H9 (cell line): ENCODE measurements at regions not wholly inside any gene's neighbourhood (a gene's known extent, or its start where the extent isn't known, plus 50 kb on each side); places are given as distances from the start of the nearest gene placed in this dataset.

Experiments used
- DNase-seq: peaks from one replicate; pipeline ENCODE4 v3.0.0-alpha.2; 2017
- H2AFZ ChIP-seq: one replicate; pipeline ENCODE4 v1.6.1; 2013; ENCODE audit warnings: mild to moderate bottlenecking, low read length, control low read depth, moderate library complexity
- H2AK5ac ChIP-seq: 2 replicates; pipeline ENCODE4 v1.6.1; 2013; ENCODE audit warnings: low read length, control low read depth, mixed read lengths; ENCODE audit not compliant: insufficient read length
- H2BK120ac ChIP-seq: one replicate; pipeline ENCODE4 v1.6.1; 2013; ENCODE audit warnings: low read depth, mild to moderate bottlenecking, low read length, control low read depth, inconsistent platforms; ENCODE audit not compliant: poor library complexity, severe bottlenecking
- H2BK12ac ChIP-seq: 2 replicates; pipeline ENCODE4 v1.6.1; 2013; ENCODE audit warnings: low read length, control low read depth, mixed read lengths, low read depth; ENCODE audit not compliant: insufficient read length
- H2BK15ac ChIP-seq: 2 replicates; pipeline ENCODE4 v1.6.1; 2013; ENCODE audit warnings: low read depth, low read length, control low read depth
- H2BK20ac ChIP-seq: one replicate; pipeline ENCODE4 v1.6.1; 2013; ENCODE audit warnings: low read depth, mild to moderate bottlenecking, low read length, control low read depth, inconsistent platforms; ENCODE audit not compliant: poor library complexity, severe bottlenecking
- H2BK5ac ChIP-seq: 2 replicates; pipeline ENCODE4 v1.6.1; 2013; ENCODE audit warnings: low read length, control low read depth, mixed read lengths; ENCODE audit not compliant: insufficient read length
- H3K14ac ChIP-seq: 2 replicates; pipeline ENCODE4 v1.6.1; 2013; ENCODE audit warnings: low read length, control low read depth; ENCODE audit not compliant: insufficient read depth
- H3K18ac ChIP-seq: 2 replicates; pipeline ENCODE4 v1.6.1; 2013; ENCODE audit warnings: low read depth, mild to moderate bottlenecking, mixed read lengths, low read length, control low read depth; ENCODE audit not compliant: insufficient read length
- H3K23ac ChIP-seq: 2 replicates; pipeline ENCODE4 v1.6.1; 2013; ENCODE audit warnings: low read length, control low read depth, mixed read lengths, low read depth; ENCODE audit not compliant: insufficient read length
- H3K23me2 ChIP-seq: 2 replicates; pipeline ENCODE4 v1.6.1; 2013; ENCODE audit warnings: low read depth, mild to moderate bottlenecking, mixed read lengths, low read length, control low read depth; ENCODE audit not compliant: insufficient read length, poor library complexity, severe bottlenecking
- H3K27ac ChIP-seq: 2 replicates; pipeline ENCODE4 v1.5.1; 2013; ENCODE audit warnings: low read length, control low read depth, mixed read lengths, low read depth; ENCODE audit not compliant: insufficient read length
- H3K27me3 ChIP-seq: 2 replicates; pipeline ENCODE4 v1.6.1; 2013; ENCODE audit warnings: low read length, control low read depth, inconsistent platforms; ENCODE audit not compliant: insufficient read depth
- H3K4ac ChIP-seq: 2 replicates; pipeline ENCODE4 v1.6.1; 2013; ENCODE audit warnings: low read depth, mild to moderate bottlenecking, control low read depth, inconsistent platforms, low read length, moderate library complexity
- H3K4me1 ChIP-seq: 2 replicates; pipeline ENCODE4 v1.6.1; 2013; ENCODE audit warnings: low read length, control low read depth, inconsistent platforms; ENCODE audit not compliant: insufficient read depth
- H3K4me2 ChIP-seq: 2 replicates; pipeline ENCODE4 v1.6.1; 2013; ENCODE audit warnings: low read length, control low read depth, mixed read lengths; ENCODE audit not compliant: insufficient read length, insufficient read depth
- H3K56ac ChIP-seq: 2 replicates; pipeline ENCODE4 v1.6.1; 2013; ENCODE audit warnings: low read depth, mild to moderate bottlenecking, mixed read lengths, low read length, control low read depth; ENCODE audit not compliant: insufficient read length
- H3K79me1 ChIP-seq: 2 replicates; pipeline ENCODE4 v1.6.1; 2013; ENCODE audit warnings: low read depth, mild to moderate bottlenecking, moderate library complexity, low read length, control low read depth, inconsistent platforms; ENCODE audit not compliant: insufficient read depth, poor library complexity, severe bottlenecking
- H3K79me2 ChIP-seq: 2 replicates; pipeline ENCODE4 v1.6.1; 2013; ENCODE audit warnings: low read length, control low read depth, inconsistent platforms; ENCODE audit not compliant: insufficient read depth
- H3K9ac ChIP-seq: 2 replicates; pipeline ENCODE4 v1.6.1; 2013; ENCODE audit warnings: low read length, control low read depth, mixed read lengths; ENCODE audit not compliant: insufficient read length; ENCODE audit errors: extremely low read depth
- H3K9me3 ChIP-seq: one replicate; pipeline ENCODE4 v1.6.1; 2013; ENCODE audit warnings: low read depth, low read length, inconsistent platforms; ENCODE audit not compliant: control insufficient read depth
- H3T11ph ChIP-seq: one replicate; pipeline ENCODE4 v1.6.1; 2013; ENCODE audit warnings: mild to moderate bottlenecking, low read length, control low read depth, inconsistent platforms
- H4K20me1 ChIP-seq: one replicate; pipeline ENCODE4 v1.6.1; 2013; ENCODE audit not compliant: control insufficient read depth, insufficient read length, insufficient read depth
- H4K5ac ChIP-seq: 2 replicates; pipeline ENCODE4 v1.6.1; 2013; ENCODE audit warnings: low read depth, mild to moderate bottlenecking, mixed read lengths, low read length, control low read depth; ENCODE audit not compliant: insufficient read length
- H4K8ac ChIP-seq: replicated peaks from 2 replicates; pipeline ENCODE4 v1.6.1; 2013; ENCODE audit warnings: low read length, control low read depth, mixed read lengths, low read depth; ENCODE audit not compliant: insufficient read length
- H4K91ac ChIP-seq: 2 replicates; pipeline ENCODE4 v1.6.1; 2013; ENCODE audit warnings: low read depth, mild to moderate bottlenecking, moderate library complexity, mixed read lengths, low read length, control low read depth; ENCODE audit not compliant: insufficient read length
- H3K27ac Mint-ChIP-seq, 3 experiments: 2 replicates in 2 of 3; 3 replicates in 1 of 3; pipeline ENCODE4 v1.8.0; 2020 to 2021; ENCODE audit warnings: mixed read lengths in 3 of 3, mild to moderate bottlenecking in 1 of 3, moderate library complexity in 1 of 3
- H3K27me3 Mint-ChIP-seq: 2 replicates; pipeline ENCODE4 v1.8.0; 2021; ENCODE audit warnings: low read depth, mild to moderate bottlenecking, moderate library complexity, mixed read lengths
- H3K36me3 Mint-ChIP-seq, 3 experiments: 2 replicates in 2 of 3; 3 replicates in 1 of 3; pipeline ENCODE4 v1.8.0; 2020 to 2021; ENCODE audit warnings: low read depth in 3 of 3, mixed read lengths in 3 of 3; ENCODE audit not compliant: insufficient read depth in 1 of 3
- H3K4me1 Mint-ChIP-seq, 2 experiments: 2 replicates each; pipeline ENCODE4 v1.8.0; 2020; ENCODE audit warnings: mixed read lengths in 2 of 2
- H3K4me3 Mint-ChIP-seq, 2 experiments: 2 replicates in 1 of 2; 3 replicates in 1 of 2; pipeline ENCODE4 v1.8.0; 2020 to 2021; ENCODE audit warnings: mild to moderate bottlenecking in 2 of 2, mixed read lengths in 2 of 2, moderate library complexity in 1 of 2
- H3K9me3 Mint-ChIP-seq, 2 experiments: 2 replicates in 1 of 2; 3 replicates in 1 of 2; pipeline ENCODE4 v1.8.0; 2020; ENCODE audit warnings: mild to moderate bottlenecking in 2 of 2, mixed read lengths in 2 of 2, moderate library complexity in 1 of 2
- CTCF ChIP-seq: fragments of 200-600 bp; sonication (generic); conservative IDR thresholded peaks from 3 replicates; pipeline ENCODE4 v1.8.0; 2021; ENCODE audit warnings: antibody characterized with exemption, mild to moderate bottlenecking
- WGBS: extraction: QIAGEN DNeasy Blood & Tissue Kit; methylation state at CpG from one replicate; pipeline ENCODE4 v1.1.7; 2013; ENCODE audit warnings: missing lambda C conversion rate, low lambda C conversion rate, mixed read lengths; ENCODE audit not compliant: insufficient read length; ENCODE audit errors: extremely low coverage; 5-methylcytosine and 5-hydroxymethylcytosine counted together

GRCh38 chr14:83260751-83261150, 1727.1 kb upstream of the SEL1L start:
- no peak overlapping the region for H2BK15ac ChIP-seq

More at GRCh38 chr14:83260751-83261150, 1727.1 kb upstream of the SEL1L start:
- Mint-ChIP-seq H3K27me3 (no peaks in the 10 kb centered on the region), H3K4me1 (no peaks in the 10 kb centered on the region), H3K36me3 (no peaks in the 10 kb centered on the region), H3K27ac (no peak overlapping the region), H3K4me3 (no peak overlapping the region), H3K9me3 (no peaks in the 10 kb centered on the region)
- Histone ChIP-seq H3K4me2 (no peak overlapping the region), H3K56ac (no peak overlapping the region), H2BK5ac (no peak overlapping the region), H4K91ac (no peak overlapping the region), H4K8ac (no peak overlapping the region), H2BK20ac (no peak overlapping the region), H3K9ac (no peak overlapping the region), H3K4ac (no peak overlapping the region), H4K5ac (no peak overlapping the region), H2BK120ac (no peak overlapping the region), H3K79me1 (no peaks in the 10 kb centered on the region), H3K23ac (no peak overlapping the region), H3K79me2 (no peaks in the 10 kb centered on the region), H2BK12ac (no peak overlapping the region), H3K14ac (no peak overlapping the region), H3K27me3 (no peaks in the 10 kb centered on the region), H4K20me1 (no peaks in the 10 kb centered on the region), H3K27ac (no peak overlapping the region), H2AFZ (no peak overlapping the region), H2AK5ac (no peak overlapping the region), H3K4me1 (no peaks in the 10 kb centered on the region), H3K18ac (no peak overlapping the region), H3T11ph (no peak overlapping the region), H3K23me2 (no peaks in the 10 kb centered on the region), H3K9me3 (no peaks in the 10 kb centered on the region)
- TF ChIP-seq CTCF: no peak
- no peak for DNase-seq
- no CpG with 5 or more reads among the region's 3 CpGs for WGBS
